ENCODE measurements at regions not wholly inside any gene's neighbourhood (a gene's known extent, or its start where the extent isn't known, plus 50 kb on each side); places are given as distances from the start of the nearest gene placed in this dataset.

DNA sequence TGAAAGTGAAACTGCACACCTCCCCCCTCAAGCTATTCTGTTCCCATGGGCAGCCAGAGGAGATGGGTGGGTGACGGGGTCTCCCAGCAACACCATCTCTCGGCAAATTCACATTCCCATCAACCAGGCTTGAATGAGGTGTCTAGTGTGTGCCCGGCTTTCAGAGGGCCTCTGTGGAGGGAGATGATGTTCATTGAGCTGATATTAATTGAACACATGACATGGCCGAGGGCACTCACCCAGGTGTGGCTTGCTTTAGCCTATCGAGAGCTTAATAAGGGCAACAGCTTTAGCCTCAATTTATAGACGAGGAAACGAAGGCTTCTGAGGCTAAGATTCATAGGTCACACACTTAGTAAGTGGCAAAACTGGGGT, 288.0 kb downstream of the UACA start (continued):
- TF ChIP-seq, protein P1, sequence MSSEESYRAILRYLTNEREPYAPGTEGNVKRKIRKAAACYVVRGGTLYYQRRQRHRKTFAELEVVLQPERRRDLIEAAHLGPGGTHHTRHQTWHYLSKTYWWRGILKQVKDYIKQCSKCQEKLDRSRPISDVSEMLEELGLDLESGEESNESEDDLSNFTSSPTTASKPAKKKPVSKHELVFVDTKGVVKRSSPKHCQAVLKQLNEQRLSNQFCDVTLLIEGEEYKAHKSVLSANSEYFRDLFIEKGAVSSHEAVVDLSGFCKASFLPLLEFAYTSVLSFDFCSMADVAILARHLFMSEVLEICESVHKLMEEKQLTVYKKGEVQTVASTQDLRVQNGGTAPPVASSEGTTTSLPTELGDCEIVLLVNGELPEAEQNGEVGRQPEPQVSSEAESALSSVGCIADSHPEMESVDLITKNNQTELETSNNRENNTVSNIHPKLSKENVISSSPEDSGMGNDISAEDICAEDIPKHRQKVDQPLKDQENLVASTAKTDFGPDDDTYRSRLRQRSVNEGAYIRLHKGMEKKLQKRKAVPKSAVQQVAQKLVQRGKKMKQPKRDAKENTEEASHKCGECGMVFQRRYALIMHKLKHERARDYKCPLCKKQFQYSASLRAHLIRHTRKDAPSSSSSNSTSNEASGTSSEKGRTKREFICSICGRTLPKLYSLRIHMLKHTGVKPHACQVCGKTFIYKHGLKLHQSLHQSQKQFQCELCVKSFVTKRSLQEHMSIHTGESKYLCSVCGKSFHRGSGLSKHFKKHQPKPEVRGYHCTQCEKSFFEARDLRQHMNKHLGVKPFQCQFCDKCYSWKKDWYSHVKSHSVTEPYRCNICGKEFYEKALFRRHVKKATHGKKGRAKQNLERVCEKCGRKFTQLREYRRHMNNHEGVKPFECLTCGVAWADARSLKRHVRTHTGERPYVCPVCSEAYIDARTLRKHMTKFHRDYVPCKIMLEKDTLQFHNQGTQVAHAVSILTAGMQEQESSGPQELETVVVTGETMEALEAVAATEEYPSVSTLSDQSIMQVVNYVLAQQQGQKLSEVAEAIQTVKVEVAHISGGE (CRISPR knock-in tag; IDR thresholded peaks at IDR 0.05) = no peak
- TF ChIP-seq, protein P2, sequence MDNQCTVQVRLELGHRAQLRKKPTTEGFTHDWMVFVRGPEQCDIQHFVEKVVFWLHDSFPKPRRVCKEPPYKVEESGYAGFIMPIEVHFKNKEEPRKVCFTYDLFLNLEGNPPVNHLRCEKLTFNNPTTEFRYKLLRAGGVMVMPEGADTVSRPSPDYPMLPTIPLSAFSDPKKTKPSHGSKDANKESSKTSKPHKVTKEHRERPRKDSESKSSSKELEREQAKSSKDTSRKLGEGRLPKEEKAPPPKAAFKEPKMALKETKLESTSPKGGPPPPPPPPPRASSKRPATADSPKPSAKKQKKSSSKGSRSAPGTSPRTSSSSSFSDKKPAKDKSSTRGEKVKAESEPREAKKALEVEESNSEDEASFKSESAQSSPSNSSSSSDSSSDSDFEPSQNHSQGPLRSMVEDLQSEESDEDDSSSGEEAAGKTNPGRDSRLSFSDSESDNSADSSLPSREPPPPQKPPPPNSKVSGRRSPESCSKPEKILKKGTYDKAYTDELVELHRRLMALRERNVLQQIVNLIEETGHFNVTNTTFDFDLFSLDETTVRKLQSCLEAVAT (IDR thresholded peaks at IDR 0.05) = no peak
- TF ChIP-seq CREB1 (IDR thresholded peaks at IDR 0.05; ENCODE audit: low read depth) = no peak

DNA sequence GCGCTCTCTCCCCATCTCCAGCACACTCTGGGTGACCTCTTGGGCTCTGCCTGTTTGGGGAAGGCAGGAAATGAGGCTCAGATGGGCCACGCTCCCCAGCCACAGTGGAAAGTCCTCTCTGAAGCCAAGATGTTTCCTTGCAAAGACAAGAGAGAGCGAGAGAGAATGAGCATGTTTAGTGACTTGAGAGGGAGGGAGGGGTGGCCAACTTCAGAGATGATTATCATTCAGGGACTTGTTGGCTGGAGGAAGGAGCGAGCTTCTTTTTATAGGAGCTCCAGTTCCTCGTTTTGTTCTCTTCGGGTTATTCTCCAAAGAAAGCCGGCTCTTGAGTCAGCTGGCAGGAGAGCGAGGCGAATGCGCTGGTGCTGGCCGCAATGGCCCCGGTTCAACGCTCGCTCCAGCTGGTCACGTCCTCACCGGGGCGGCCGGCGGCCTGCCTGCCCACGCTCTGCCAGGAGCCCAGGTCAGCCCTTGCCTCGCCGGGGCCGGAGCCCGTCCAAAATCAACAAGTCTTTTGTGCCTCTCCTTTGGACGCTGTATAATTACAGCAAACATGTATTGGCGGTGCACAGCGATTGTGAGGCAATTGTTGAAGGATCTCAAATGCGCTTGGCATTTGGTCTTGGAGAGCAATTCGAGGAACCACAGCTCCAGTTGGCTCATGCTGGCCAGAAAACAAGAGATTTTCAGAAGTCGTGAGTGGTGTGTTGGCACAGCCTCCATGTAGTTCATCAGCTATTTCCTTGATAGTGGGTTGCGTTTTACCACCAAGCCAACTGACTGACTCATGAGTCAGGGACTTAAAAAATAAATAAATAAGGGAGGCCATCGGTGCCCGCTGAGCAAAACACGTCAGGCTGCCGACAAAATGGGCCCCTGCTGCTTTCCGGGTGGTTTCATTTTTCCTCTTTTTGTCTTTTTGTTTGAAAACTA, 288.6 kb downstream of the UACA start:
- intact Hi-C loops (cut with micrococcal nuclease; ENCODE audit: unreplicated experiment) (no loop called here), in situ Hi-C loops (cut with MboI) (no loop called here)
- ChIA-PET SMC1A (ENCODE audit: uncharacterized antibody, unreplicated experiment) (interaction anchor here (1.3 to 1.6 kb wide), 2 partner anchors 8 to 10 kb away, joined by 5 read pairs; no protein-coding TSS in a partner anchor), RAD21 (ENCODE audit: unreplicated experiment) (interaction anchor here (1.2 kb wide), 1 partner anchor 9 kb away, joined by 4 read pairs; no protein-coding TSS in a partner anchor), POLR2A (no interaction called here), CTCF (interaction anchor here (0.7 to 3.9 kb wide), 2 partner anchors 8 to 11 kb away, joined by 3 to 23 read pairs; no protein-coding TSS in a partner anchor)
- H3K27ac ChIP-seq (ENCODE audit: control insufficient read depth, insufficient read depth) = no peak overlapping the region
- H3K4me1 ChIP-seq (ENCODE audit: control insufficient read depth, insufficient read depth, low read length) = peaks cover 34% of the 10 kb centered on the region
- ATAC-seq (no peak), FAIRE-seq (no peak), DNase-seq (ENCODE audit: low read depth, low spot score) (no peak)
- TF ChIP-seq MYB (IDR thresholded peaks at IDR 0.05; ENCODE audit: borderline replicate concordance, low read depth, low read length) (no peak), RUNX3 (IDR thresholded peaks at IDR 0.05; ENCODE audit: low read length) (0 out of 2 replicates have a peak, but pooled peaks have one; percentile 16)
- peak overlapping the region; percentile 7; the same call in 1 of the 2 replicates for H3K4me2 ChIP-seq (ENCODE audit: control insufficient read depth, insufficient read depth)
- H2AFZ ChIP-seq (ENCODE audit: control insufficient read depth, low read depth, low read length) = no peak overlapping the region
- no peak overlapping the region for H3K4me3 ChIP-seq
- H3K27me3 ChIP-seq (replicated peaks in 1 of 2; ENCODE audit: control insufficient read depth in 2 of 2, insufficient read depth in 2 of 2, low read length in 1 of 2) = no peaks in the 10 kb centered on the region; a peak in 1 of 4 replicates
- H3K36me3 ChIP-seq (ENCODE audit: control insufficient read depth in 2 of 2, insufficient read depth in 2 of 2, low read length in 1 of 2) = no peaks in the 10 kb centered on the region
- WGBS (ENCODE audit: insufficient coverage, insufficient replicate concordance, low lambda C conversion rate, missing lambda C conversion rate) = 62% methylated on average over 36 of the region's 36 CpGs
- H3K79me2 ChIP-seq (ENCODE audit: control insufficient read depth, insufficient read depth, low read length) = no peaks in the 10 kb centered on the region
- BruUV-seq (replicated peaks) = no TSS peak
- H3K9me3 ChIP-seq (replicated peaks; ENCODE audit: control insufficient read depth, insufficient read depth, low read length) = no peaks in the 10 kb centered on the region; the same call in 2 of the 3 replicates
- no peaks in the 10 kb centered on the region for H4K20me1 ChIP-seq (ENCODE audit: control insufficient read depth, insufficient read depth)
- no peak overlapping the region for H3K9ac ChIP-seq (ENCODE audit: control insufficient read depth, insufficient read depth, low read length)
